GM23338 (cell line): ENCODE measurements at regions not wholly inside any gene's neighbourhood (a gene's known extent, or its start where the extent isn't known, plus 50 kb on each side); places are given as distances from the start of the nearest gene placed in this dataset.

ENCODE experiments used
- ATAC-seq: fragments of 200-7000 bp; cut with Tn5 transposase; 3 replicates; pipeline ENCODE4 v1.9.1; 2020
- DNase-seq: peaks from one replicate; pipeline ENCODE4 v3.0.0-alpha.2; 2015; ENCODE audit warnings: low spot score
- H2AFZ ChIP-seq: fragments of 200-600 bp; sonication (generic); 2 replicates; pipeline ENCODE4 v1.8.0; 2016; ENCODE audit warnings: antibody characterized with exemption, mild to moderate bottlenecking, moderate library complexity
- H3F3A ChIP-seq: fragments of 200-600 bp; sonication (generic); replicated peaks from 2 replicates; pipeline ENCODE4 v1.8.0; 2017; ENCODE audit warnings: antibody characterized with exemption, mixed run types, low read depth
- H3K27ac ChIP-seq: fragments of 200-600 bp; sonication (generic); 2 replicates; pipeline ENCODE4 v1.6.1; 2016; ENCODE audit warnings: low read depth
- H3K27me3 ChIP-seq: fragments of 200-600 bp; sonication (generic); 2 replicates; pipeline ENCODE4 v1.8.0; 2016; ENCODE audit warnings: mild to moderate bottlenecking, mixed run types, moderate library complexity; ENCODE audit not compliant: insufficient read depth
- H3K36me3 ChIP-seq: fragments of 200-600 bp; sonication (generic); 2 replicates; pipeline ENCODE4 v1.8.0; 2016; ENCODE audit warnings: mild to moderate bottlenecking; ENCODE audit not compliant: insufficient read depth
- H3K4me1 ChIP-seq: fragments of 200-600 bp; sonication (generic); 2 replicates; pipeline ENCODE4 v1.8.0; 2016; ENCODE audit warnings: mild to moderate bottlenecking, moderate library complexity; ENCODE audit not compliant: insufficient read depth
- H3K4me2 ChIP-seq: fragments of 200-600 bp; sonication (generic); 2 replicates; pipeline ENCODE4 v1.7.1; 2017; ENCODE audit warnings: mixed run types
- H3K4me3 ChIP-seq: fragments of 200-600 bp; sonication (generic); 2 replicates; pipeline ENCODE4 v1.6.1; 2016; ENCODE audit warnings: mixed run types
- H3K79me2 ChIP-seq: fragments of 200-600 bp; sonication (generic); replicated peaks from 2 replicates; pipeline ENCODE4 v1.8.0; 2017; ENCODE audit warnings: mild to moderate bottlenecking; ENCODE audit not compliant: insufficient read depth
- H3K9me2 ChIP-seq: fragments of 200-600 bp; sonication (generic); 2 replicates; pipeline ENCODE4 v1.8.0; 2017; ENCODE audit not compliant: insufficient read depth
- H4K20me1 ChIP-seq: fragments of 200-600 bp; sonication (generic); replicated peaks from 2 replicates; pipeline ENCODE4 v1.8.0; 2017; ENCODE audit warnings: mild to moderate bottlenecking; ENCODE audit not compliant: insufficient read depth
- H3K27ac Mint-ChIP-seq: 2 replicates; pipeline ENCODE4 v1.8.0; 2020; ENCODE audit warnings: inconsistent platforms, mild to moderate bottlenecking, moderate library complexity, mixed read lengths
- H3K27me3 Mint-ChIP-seq: 3 replicates; pipeline ENCODE4 v1.8.0; 2022; ENCODE audit warnings: low read depth, mild to moderate bottlenecking, moderate library complexity, mixed read lengths, inconsistent platforms; ENCODE audit not compliant: insufficient read depth, poor library complexity
- H3K36me3 Mint-ChIP-seq: 3 replicates; pipeline ENCODE4 v1.8.0; 2021; ENCODE audit warnings: low read depth, mild to moderate bottlenecking, inconsistent platforms, moderate library complexity, mixed read lengths
- H3K4me1 Mint-ChIP-seq: 3 replicates; pipeline ENCODE4 v1.8.0; 2020; ENCODE audit warnings: mild to moderate bottlenecking, inconsistent platforms, mixed read lengths
- H3K4me3 Mint-ChIP-seq: 3 replicates; pipeline ENCODE4 v1.8.0; 2021; ENCODE audit warnings: moderate library complexity, mild to moderate bottlenecking, inconsistent platforms, mixed read lengths
- H3K9me3 Mint-ChIP-seq: 3 replicates; pipeline ENCODE4 v1.8.0; 2020; ENCODE audit warnings: moderate library complexity, mild to moderate bottlenecking, inconsistent platforms, mixed read lengths
- CREB1 ChIP-seq: fragments of 250-450 bp; sonication (Bioruptor Pico); IDR thresholded peaks from 2 replicates; pipeline ENCODE4 v1.5.0; 2020; ENCODE audit warnings: low read depth, mild to moderate bottlenecking, moderate library complexity
- CTCF ChIP-seq, 2 experiments: fragments of 200-600 bp in 1 of 2; sonication (generic) in 1 of 2; conservative IDR thresholded peaks; 2 replicates each; pipeline versions ENCODE4 v1.5.1 to v1.6.1; 2016 to 2017; ENCODE audit warnings: antibody characterized with exemption in 2 of 2, low read depth in 2 of 2, mild to moderate bottlenecking in 2 of 2, moderate library complexity in 1 of 2
- ETS1 ChIP-seq: IDR thresholded peaks from 2 replicates; pipeline ENCODE4 v1.6.1; 2016; ENCODE audit warnings: antibody characterized with exemption
- EZH2phosphoT487 ChIP-seq: fragments of 200-600 bp; sonication (generic); IDR thresholded peaks from one replicate; pipeline ENCODE4 v1.8.1; 2018; ENCODE audit warnings: antibody characterized with exemption; ENCODE audit not compliant: unreplicated experiment
- JUNB ChIP-seq: IDR thresholded peaks from one replicate; pipeline ENCODE4 v1.6.1; 2016; ENCODE audit warnings: antibody characterized with exemption; ENCODE audit not compliant: unreplicated experiment
- NANOG ChIP-seq: IDR thresholded peaks from 2 replicates; pipeline ENCODE4 v1.6.1; 2016; ENCODE audit warnings: antibody characterized with exemption, borderline replicate concordance
- POLR2AphosphoS5 ChIP-seq: IDR thresholded peaks from 2 replicates; pipeline ENCODE4 v1.6.1; 2016; ENCODE audit warnings: antibody characterized with exemption, low read depth
- STAT1 ChIP-seq: IDR thresholded peaks from one replicate; pipeline ENCODE4 v1.6.1; 2016; ENCODE audit warnings: antibody characterized with exemption; ENCODE audit not compliant: unreplicated experiment
- ZNF114 ChIP-seq: fragments of 250-450 bp; sonication (Bioruptor Pico); IDR thresholded peaks from 2 replicates; pipeline ENCODE4 v1.5.0; 2020; ENCODE audit warnings: mild to moderate bottlenecking, moderate library complexity
- TF ChIP-seq, protein P1 (sequence below): fragments of 250-450 bp; sonication (Bioruptor Pico); IDR thresholded peaks from 2 replicates; pipeline ENCODE4 v1.5.0; 2020; ENCODE audit warnings: mild to moderate bottlenecking, moderate library complexity
- TF ChIP-seq, protein P2 (sequence below): IDR thresholded peaks from one replicate; pipeline ENCODE4 v1.6.1; 2018; ENCODE audit warnings: antibody characterized with exemption; ENCODE audit not compliant: unreplicated experiment

DNA sequence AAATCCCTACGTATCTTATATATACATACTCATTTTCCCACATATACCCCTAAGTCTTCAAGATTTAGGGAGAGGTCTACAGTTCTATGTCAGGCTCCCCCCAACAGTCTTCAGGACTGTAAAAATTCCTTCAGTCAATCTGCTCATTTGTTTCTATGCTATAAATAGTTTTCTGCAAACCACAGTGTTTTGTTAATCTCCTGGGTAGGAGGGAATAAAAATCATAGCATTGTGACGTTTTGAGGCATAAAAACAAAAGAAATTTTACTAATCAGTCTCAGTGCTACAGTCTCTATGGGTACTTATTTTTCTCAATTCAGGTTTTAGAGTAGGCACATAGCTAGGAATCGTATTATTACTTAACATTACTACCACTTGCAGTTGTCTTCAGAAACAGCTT is 552.8 kb upstream of the LRRC4C start (continued):
- TF ChIP-seq, protein P1, sequence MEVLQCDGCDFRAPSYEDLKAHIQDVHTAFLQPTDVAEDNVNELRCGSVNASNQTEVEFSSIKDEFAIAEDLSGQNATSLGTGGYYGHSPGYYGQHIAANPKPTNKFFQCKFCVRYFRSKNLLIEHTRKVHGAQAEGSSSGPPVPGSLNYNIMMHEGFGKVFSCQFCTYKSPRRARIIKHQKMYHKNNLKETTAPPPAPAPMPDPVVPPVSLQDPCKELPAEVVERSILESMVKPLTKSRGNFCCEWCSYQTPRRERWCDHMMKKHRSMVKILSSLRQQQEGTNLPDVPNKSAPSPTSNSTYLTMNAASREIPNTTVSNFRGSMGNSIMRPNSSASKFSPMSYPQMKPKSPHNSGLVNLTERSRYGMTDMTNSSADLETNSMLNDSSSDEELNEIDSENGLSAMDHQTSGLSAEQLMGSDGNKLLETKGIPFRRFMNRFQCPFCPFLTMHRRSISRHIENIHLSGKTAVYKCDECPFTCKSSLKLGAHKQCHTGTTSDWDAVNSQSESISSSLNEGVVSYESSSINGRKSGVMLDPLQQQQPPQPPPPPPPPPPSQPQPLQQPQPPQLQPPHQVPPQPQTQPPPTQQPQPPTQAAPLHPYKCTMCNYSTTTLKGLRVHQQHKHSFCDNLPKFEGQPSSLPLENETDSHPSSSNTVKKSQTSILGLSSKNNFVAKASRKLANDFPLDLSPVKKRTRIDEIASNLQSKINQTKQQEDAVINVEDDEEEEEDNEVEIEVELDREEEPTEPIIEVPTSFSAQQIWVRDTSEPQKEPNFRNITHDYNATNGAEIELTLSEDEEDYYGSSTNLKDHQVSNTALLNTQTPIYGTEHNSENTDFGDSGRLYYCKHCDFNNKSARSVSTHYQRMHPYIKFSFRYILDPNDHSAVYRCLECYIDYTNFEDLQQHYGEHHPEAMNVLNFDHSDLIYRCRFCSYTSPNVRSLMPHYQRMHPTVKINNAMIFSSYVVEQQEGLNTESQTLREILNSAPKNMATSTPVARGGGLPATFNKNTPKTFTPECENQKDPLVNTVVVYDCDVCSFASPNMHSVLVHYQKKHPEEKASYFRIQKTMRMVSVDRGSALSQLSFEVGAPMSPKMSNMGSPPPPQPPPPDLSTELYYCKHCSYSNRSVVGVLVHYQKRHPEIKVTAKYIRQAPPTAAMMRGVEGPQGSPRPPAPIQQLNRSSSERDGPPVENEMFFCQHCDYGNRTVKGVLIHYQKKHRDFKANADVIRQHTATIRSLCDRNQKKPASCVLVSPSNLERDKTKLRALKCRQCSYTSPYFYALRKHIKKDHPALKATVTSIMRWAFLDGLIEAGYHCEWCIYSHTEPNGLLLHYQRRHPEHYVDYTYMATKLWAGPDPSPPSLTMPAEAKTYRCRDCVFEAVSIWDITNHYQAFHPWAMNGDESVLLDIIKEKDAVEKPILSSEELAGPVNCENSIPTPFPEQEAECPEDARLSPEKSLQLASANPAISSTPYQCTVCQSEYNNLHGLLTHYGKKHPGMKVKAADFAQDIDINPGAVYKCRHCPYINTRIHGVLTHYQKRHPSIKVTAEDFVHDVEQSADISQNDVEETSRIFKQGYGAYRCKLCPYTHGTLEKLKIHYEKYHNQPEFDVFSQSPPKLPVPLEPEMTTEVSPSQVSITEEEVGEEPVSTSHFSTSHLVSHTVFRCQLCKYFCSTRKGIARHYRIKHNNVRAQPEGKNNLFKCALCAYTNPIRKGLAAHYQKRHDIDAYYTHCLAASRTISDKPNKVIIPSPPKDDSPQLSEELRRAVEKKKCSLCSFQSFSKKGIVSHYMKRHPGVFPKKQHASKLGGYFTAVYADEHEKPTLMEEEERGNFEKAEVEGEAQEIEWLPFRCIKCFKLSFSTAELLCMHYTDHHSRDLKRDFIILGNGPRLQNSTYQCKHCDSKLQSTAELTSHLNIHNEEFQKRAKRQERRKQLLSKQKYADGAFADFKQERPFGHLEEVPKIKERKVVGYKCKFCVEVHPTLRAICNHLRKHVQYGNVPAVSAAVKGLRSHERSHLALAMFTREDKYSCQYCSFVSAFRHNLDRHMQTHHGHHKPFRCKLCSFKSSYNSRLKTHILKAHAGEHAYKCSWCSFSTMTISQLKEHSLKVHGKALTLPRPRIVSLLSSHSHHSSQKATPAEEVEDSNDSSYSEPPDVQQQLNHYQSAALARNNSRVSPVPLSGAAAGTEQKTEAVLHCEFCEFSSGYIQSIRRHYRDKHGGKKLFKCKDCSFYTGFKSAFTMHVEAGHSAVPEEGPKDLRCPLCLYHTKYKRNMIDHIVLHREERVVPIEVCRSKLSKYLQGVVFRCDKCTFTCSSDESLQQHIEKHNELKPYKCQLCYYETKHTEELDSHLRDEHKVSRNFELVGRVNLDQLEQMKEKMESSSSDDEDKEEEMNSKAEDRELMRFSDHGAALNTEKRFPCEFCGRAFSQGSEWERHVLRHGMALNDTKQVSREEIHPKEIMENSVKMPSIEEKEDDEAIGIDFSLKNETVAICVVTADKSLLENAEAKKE (CRISPR knock-in tag), result no peak
- no peak for TF ChIP-seq POLR2AphosphoS5

GRCh38 chr11:42013656-42014201 is 554.3 kb upstream of the LRRC4C start:
- H3K4me1 Mint-ChIP-seq, result no peaks in the 10 kb centered on the region
- Histone ChIP-seq H3K4me2 (no peak overlapping the region), H3K36me3 (no peaks in the 10 kb centered on the region), H3K79me2 (no peaks in the 10 kb centered on the region), H4K20me1 (no peaks in the 10 kb centered on the region), H2AFZ (no peak overlapping the region), H3K4me1 (no peaks in the 10 kb centered on the region), H3K27ac (no peak overlapping the region), H3F3A (no peaks in the 10 kb centered on the region), H3K4me3 (no peak overlapping the region), H3K27me3 (no peaks in the 10 kb centered on the region), H3K9me2 (no peaks in the 10 kb centered on the region; the same call in 1 of the 2 replicates)
- no peak overlapping the region for H3K27ac Mint-ChIP-seq
- ATAC-seq (no peak), DNase-seq (no peak)
- H3K9me3 Mint-ChIP-seq, result peaks cover 59% of the 10 kb centered on the region
- H3K36me3 Mint-ChIP-seq, result no peaks in the 10 kb centered on the region
- H3K27me3 Mint-ChIP-seq, result no peaks in the 10 kb centered on the region
- no peak overlapping the region for H3K4me3 Mint-ChIP-seq
- TF ChIP-seq JUNB, result no peak
- no peak for TF ChIP-seq ETS1
- TF ChIP-seq CTCF (conservative IDR thresholded peaks at IDR 0.05; ENCODE audit: low read depth in 2 of 2), result no peak
- no peak for TF ChIP-seq STAT1
- no peak for TF ChIP-seq EZH2phosphoT487
- TF ChIP-seq, protein P2, sequence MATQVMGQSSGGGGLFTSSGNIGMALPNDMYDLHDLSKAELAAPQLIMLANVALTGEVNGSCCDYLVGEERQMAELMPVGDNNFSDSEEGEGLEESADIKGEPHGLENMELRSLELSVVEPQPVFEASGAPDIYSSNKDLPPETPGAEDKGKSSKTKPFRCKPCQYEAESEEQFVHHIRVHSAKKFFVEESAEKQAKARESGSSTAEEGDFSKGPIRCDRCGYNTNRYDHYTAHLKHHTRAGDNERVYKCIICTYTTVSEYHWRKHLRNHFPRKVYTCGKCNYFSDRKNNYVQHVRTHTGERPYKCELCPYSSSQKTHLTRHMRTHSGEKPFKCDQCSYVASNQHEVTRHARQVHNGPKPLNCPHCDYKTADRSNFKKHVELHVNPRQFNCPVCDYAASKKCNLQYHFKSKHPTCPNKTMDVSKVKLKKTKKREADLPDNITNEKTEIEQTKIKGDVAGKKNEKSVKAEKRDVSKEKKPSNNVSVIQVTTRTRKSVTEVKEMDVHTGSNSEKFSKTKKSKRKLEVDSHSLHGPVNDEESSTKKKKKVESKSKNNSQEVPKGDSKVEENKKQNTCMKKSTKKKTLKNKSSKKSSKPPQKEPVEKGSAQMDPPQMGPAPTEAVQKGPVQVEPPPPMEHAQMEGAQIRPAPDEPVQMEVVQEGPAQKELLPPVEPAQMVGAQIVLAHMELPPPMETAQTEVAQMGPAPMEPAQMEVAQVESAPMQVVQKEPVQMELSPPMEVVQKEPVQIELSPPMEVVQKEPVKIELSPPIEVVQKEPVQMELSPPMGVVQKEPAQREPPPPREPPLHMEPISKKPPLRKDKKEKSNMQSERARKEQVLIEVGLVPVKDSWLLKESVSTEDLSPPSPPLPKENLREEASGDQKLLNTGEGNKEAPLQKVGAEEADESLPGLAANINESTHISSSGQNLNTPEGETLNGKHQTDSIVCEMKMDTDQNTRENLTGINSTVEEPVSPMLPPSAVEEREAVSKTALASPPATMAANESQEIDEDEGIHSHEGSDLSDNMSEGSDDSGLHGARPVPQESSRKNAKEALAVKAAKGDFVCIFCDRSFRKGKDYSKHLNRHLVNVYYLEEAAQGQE, result no peak
- TF ChIP-seq CREB1 (CRISPR knock-in tag), result no peak
- TF ChIP-seq ZNF114 (CRISPR knock-in tag), result no peak
- TF ChIP-seq NANOG, result no peak
